GM12891 (cell line): ENCODE measurements at regions not wholly inside any gene's neighbourhood (a gene's known extent, or its start where the extent isn't known, plus 50 kb on each side); places are given as distances from the start of the nearest gene placed in this dataset.

Source experiments
- POLR2A ChIP-seq: IDR thresholded peaks from 2 replicates; pipeline ENCODE4 v1.6.1; 2011; ENCODE audit warnings: low read depth, low read length, control low read depth
- TAF1 ChIP-seq: IDR thresholded peaks from 2 replicates; pipeline ENCODE4 v1.6.1; 2011; ENCODE audit warnings: low read depth, low read length, control low read depth

- TF ChIP-seq TAF1 (no peak), POLR2A (no peak)
Measured at GRCh38 chr6:50998905-50999304, 180.2 kb downstream of the TFAP2B start.
